ENCODE measurements at regions not wholly inside any gene's neighbourhood (a gene's known extent, or its start where the extent isn't known, plus 50 kb on each side); places are given as distances from the start of the nearest gene placed in this dataset.

- Mint-ChIP-seq H3K36me3 (ENCODE audit: low read depth) (no peaks in the 10 kb centered on the region), H3K4me1 (ENCODE audit: low read depth) (no peaks in the 10 kb centered on the region), H3K27ac (no peak overlapping the region), H3K4me3 (no peak overlapping the region), H3K27me3 (no peaks in the 10 kb centered on the region), H3K9me3 (no peaks in the 10 kb centered on the region)
- no peak for DNase-seq
- CTCF ChIA-PET, result no interaction called here
- no peak for TF ChIP-seq CTCF (IDR thresholded peaks at IDR 0.05)
- no peak for ATAC-seq
- POLR2A ChIA-PET, result interaction anchor here (1.3 kb wide), 1 partner anchor 11 kb away, joined by 3 read pairs; no protein-coding TSS in a partner anchor
- intact Hi-C loops (cut with micrococcal nuclease), result no loop called here
These were observed 251.3 kb upstream of the ETAA1 start for GRCh38 chr2:67145851-67146250.

GRCh38 chr2:67156796-67157195 is 240.3 kb upstream of the ETAA1 start:
- ATAC-seq (no peak), DNase-seq (no peak)
- intact Hi-C loops (cut with micrococcal nuclease), result no loop called here
- ChIA-PET CTCF (no interaction called here), POLR2A (interaction anchor here (0.8 kb wide), 1 partner anchor 10 kb away, joined by 3 read pairs; no protein-coding TSS in a partner anchor)
- no peaks in the 10 kb centered on the region for H3K27me3 Mint-ChIP-seq
- no peak overlapping the region for H3K4me3 Mint-ChIP-seq
- peaks cover 10% of the 10 kb centered on the region for H3K9me3 Mint-ChIP-seq
- H3K36me3 Mint-ChIP-seq (ENCODE audit: low read depth), result no peaks in the 10 kb centered on the region
- no peak for TF ChIP-seq CTCF (IDR thresholded peaks at IDR 0.05)
- H3K27ac Mint-ChIP-seq, result no peak overlapping the region
- no peaks in the 10 kb centered on the region for H3K4me1 Mint-ChIP-seq (ENCODE audit: low read depth)

GRCh38 chr2:67158718-67159117 is 238.4 kb upstream of the ETAA1 start:
- CTCF ChIA-PET, result no interaction called here
- H3K4me1 Mint-ChIP-seq (ENCODE audit: low read depth), result no peaks in the 10 kb centered on the region
- no peak overlapping the region for H3K4me3 Mint-ChIP-seq
- POLR2A ChIA-PET, result no interaction called here
- H3K27me3 Mint-ChIP-seq, result no peaks in the 10 kb centered on the region
- no peaks in the 10 kb centered on the region for H3K36me3 Mint-ChIP-seq (ENCODE audit: low read depth)
- intact Hi-C loops (cut with micrococcal nuclease), result no loop called here
- TF ChIP-seq CTCF (IDR thresholded peaks at IDR 0.05), result no peak
- peaks cover 6% of the 10 kb centered on the region for H3K9me3 Mint-ChIP-seq
- ATAC-seq, result no peak
- no peak for DNase-seq
- H3K27ac Mint-ChIP-seq, result no peak overlapping the region

GRCh38 chr2:67159929-67160328 is 237.2 kb upstream of the ETAA1 start:
- Mint-ChIP-seq H3K27me3 (no peaks in the 10 kb centered on the region), H3K9me3 (peaks cover 3% of the 10 kb centered on the region), H3K4me3 (no peak overlapping the region), H3K4me1 (ENCODE audit: low read depth) (no peaks in the 10 kb centered on the region), H3K36me3 (ENCODE audit: low read depth) (no peaks in the 10 kb centered on the region), H3K27ac (no peak overlapping the region)
- intact Hi-C loops (cut with micrococcal nuclease), result no loop called here
- TF ChIP-seq CTCF (IDR thresholded peaks at IDR 0.05), result no peak
- no peak for DNase-seq
- POLR2A ChIA-PET, result no interaction called here
- CTCF ChIA-PET, result no interaction called here
- ATAC-seq, result no peak

- no peaks in the 10 kb centered on the region for H3K4me1 Mint-ChIP-seq (ENCODE audit: low read depth)
- TF ChIP-seq CTCF (IDR thresholded peaks at IDR 0.05), result no peak
- H3K4me3 Mint-ChIP-seq, result no peak overlapping the region
- no peaks in the 10 kb centered on the region for H3K36me3 Mint-ChIP-seq (ENCODE audit: low read depth)
- peaks cover 16% of the 10 kb centered on the region for H3K9me3 Mint-ChIP-seq
- intact Hi-C loops (cut with micrococcal nuclease), result no loop called here
- POLR2A ChIA-PET, result no interaction called here
- H3K27me3 Mint-ChIP-seq, result no peaks in the 10 kb centered on the region
- H3K27ac Mint-ChIP-seq, result no peak overlapping the region
- no peak for DNase-seq
- CTCF ChIA-PET, result no interaction called here
- ATAC-seq, result no peak
These were observed 232.2 kb upstream of the ETAA1 start for GRCh38 chr2:67164771-67165522.

All from activated CD8-positive, alpha-beta T cell treated with anti-CD3 and anti-CD28 coated beads for 36 hours (primary cell).